ENCODE measurements at regions not wholly inside any gene's neighbourhood (a gene's known extent, or its start where the extent isn't known, plus 50 kb on each side); places are given as distances from the start of the nearest gene placed in this dataset.
"Not testable (repeated sequence)": the region's sequence is repeated elsewhere in the genome, so short reads cannot be mapped to it uniquely, and the experiment has no call there.

DNA sequence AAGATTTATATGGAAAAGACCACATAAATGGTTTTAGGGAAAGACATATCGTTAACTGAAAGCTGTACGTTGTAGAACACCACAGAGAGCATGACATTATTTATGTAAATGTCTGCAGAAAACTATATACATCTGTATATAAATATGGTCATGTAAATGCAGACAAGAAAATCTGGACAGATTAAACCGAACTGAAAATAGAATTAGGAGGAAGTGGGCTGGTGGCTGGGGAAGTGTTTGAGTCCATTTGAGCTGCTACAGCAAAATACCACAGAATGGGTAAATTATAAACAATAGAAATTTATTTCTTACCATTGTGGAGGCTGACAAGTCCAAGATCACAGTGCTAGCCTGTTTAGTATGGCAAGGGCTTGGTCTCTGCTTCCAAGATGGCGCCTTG lies 56.3 kb upstream of the USP6NL start:
- no peak for DNase-seq (ENCODE audit: low read depth)

DNA sequence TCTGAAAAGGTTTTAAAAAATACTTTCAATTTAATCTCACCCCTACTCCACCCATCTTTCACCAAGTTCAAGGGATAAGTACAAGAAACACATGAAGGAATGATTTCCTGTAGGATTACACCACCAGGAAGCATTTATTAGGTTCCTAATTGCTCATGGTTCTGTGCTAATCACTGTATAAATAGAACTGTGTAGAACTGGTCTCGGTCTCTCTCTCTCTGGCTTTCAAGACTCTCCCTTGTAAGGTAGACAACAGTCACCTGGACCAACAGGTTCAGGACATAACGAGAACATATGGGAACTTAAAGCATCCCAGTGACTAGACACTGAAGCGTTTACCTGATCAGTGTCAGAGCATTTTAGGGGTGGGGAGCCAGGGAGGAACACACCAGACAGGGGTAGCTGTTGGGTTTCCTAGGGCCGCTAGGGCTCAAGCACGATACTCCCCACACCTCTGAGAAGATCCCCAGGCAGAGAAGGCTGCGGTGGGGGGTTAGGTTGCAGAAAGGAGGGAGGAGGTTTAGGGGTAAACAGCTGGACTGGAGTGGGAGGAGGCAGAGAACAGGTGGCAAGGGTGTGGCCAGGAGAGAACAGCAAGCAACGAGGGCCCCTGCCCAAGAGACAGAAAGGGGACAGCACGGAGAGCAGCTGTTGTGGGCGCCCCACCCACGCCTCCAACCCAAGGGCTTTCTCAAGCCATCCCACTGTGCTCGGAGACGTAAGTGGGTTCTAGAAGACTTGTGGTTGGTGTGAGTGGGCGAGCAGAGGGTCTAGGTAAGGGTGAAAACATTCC lies 52.5 kb upstream of the USP6NL start:
- DNase-seq (ENCODE audit: low read depth), result no peak

DNA sequence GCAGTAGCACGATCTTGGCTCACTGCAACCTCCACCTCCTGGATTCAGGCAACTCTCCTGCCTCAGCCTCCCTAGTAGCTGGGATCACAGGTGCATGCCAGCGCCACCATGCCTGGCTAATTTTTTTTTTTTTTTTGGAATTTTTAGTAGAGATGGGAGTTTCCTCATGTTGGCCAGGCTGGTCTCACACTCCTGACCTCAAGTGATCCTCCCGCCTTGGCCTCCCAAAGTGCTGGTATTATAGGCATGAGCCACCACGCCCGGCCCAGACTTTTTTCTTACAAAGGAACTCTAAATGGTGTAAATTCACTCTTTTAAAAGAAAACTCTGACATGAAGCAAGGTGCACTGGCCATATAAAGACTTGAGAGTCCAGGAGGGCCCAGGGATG lies 51.7 kb upstream of the USP6NL start:
- not testable (repeated sequence) for DNase-seq (ENCODE audit: low read depth)

DNA sequence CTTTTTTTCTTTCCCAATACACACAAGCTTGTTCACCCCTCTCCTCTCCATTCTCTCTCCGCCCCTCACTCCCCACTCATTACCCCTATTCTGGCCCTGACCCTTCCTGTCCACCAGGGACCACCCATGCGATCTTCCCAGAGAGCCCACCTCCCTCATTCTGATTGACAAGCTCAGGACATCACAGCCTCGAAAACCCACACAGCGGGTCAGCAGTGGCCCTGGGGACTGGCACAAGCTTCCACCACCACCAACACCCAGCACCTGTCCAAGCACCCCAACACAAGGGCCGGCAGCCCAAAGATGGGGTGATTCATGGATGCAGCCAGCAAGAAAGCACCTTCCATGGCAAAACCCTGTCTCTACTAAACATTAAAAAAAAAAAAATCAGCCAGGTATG lies 50.0 kb upstream of the USP6NL start:
- DNase-seq (ENCODE audit: low read depth), result no peak

Measured in GM04503 (cell line).